ENCODE measurements at regions not wholly inside any gene's neighbourhood (a gene's known extent, or its start where the extent isn't known, plus 50 kb on each side); places are given as distances from the start of the nearest gene placed in this dataset.

GRCh38 chr9:29800821-29801220, 2227.5 kb upstream of the C9orf72 start (continued):
- no peak for TF ChIP-seq NR2F1 (conservative IDR thresholded peaks at IDR 0.05)

- Histone ChIP-seq H3K27me3 (replicated peaks in 1 of 2; ENCODE audit: control insufficient read depth in 2 of 2, insufficient read depth in 2 of 2, low read length in 1 of 2) (no peaks in the 10 kb centered on the region), H3K4me3 (no peak overlapping the region), H3K27ac (ENCODE audit: control insufficient read depth, insufficient read depth) (no peak overlapping the region), H3K4me2 (ENCODE audit: control insufficient read depth, insufficient read depth) (no peak overlapping the region), H3K79me2 (ENCODE audit: control insufficient read depth, insufficient read depth, low read length) (no peaks in the 10 kb centered on the region), H3K9ac (ENCODE audit: control insufficient read depth, insufficient read depth, low read length) (no peak overlapping the region), H3K36me3 (ENCODE audit: control insufficient read depth in 2 of 2, insufficient read depth in 2 of 2, low read length in 1 of 2) (no peaks in the 10 kb centered on the region), H4K20me1 (ENCODE audit: control insufficient read depth, insufficient read depth) (no peaks in the 10 kb centered on the region), H3K9me3 (replicated peaks; ENCODE audit: control insufficient read depth, insufficient read depth, low read length) (no peaks in the 10 kb centered on the region), H3K4me1 (ENCODE audit: control insufficient read depth, insufficient read depth, low read length) (no peaks in the 10 kb centered on the region), H2AFZ (ENCODE audit: control insufficient read depth, low read depth, low read length) (no peak overlapping the region)
- WGBS (ENCODE audit: insufficient coverage, insufficient replicate concordance, low lambda C conversion rate, missing lambda C conversion rate) = 35% methylated on average over 3 of the region's 3 CpGs
- intact Hi-C loops (cut with micrococcal nuclease; ENCODE audit: unreplicated experiment) = no loop called here
- ChIA-PET SMC1A (ENCODE audit: uncharacterized antibody, unreplicated experiment) (interaction anchor here (0.6 kb wide), 1 partner anchor 889 kb away, joined by 3 read pairs; no protein-coding TSS in a partner anchor), RAD21 (ENCODE audit: unreplicated experiment) (no interaction called here), POLR2A (no interaction called here), CTCF (interaction anchor here (0.6 kb wide), 1 partner anchor 11 kb away, joined by 3 read pairs; no protein-coding TSS in a partner anchor)
- in situ Hi-C loops (cut with MboI) = loop anchor here (10.0 kb wide), 1 partner anchor 58 kb away; no protein-coding TSS in a partner anchor
- DNase-seq (ENCODE audit: low read depth, low spot score) = no peak
- FAIRE-seq = no peak
- no peak for ATAC-seq
- no TSS peak for BruUV-seq (replicated peaks)
- no peak for TF ChIP-seq ZNF207 (IDR thresholded peaks at IDR 0.05; ENCODE audit: borderline replicate concordance)
- TF ChIP-seq NFXL1 (IDR thresholded peaks at IDR 0.05; ENCODE audit: borderline replicate concordance) = no peak
- TF ChIP-seq RAD51 (IDR thresholded peaks at IDR 0.05) = no peak
- TF ChIP-seq SPI1 (IDR thresholded peaks at IDR 0.05; ENCODE audit: borderline replicate concordance, insufficient read depth, low read depth, low read length) = no peak
- no peak for TF ChIP-seq NR2F1 (conservative IDR thresholded peaks at IDR 0.05)
- TF ChIP-seq ZZZ3 (IDR thresholded peaks at IDR 0.05; ENCODE audit: control insufficient read depth, insufficient read length, low read depth) = no peak
- TF ChIP-seq CTCF (IDR thresholded peaks at IDR 0.05 in 2 of 3, conservative IDR thresholded peaks at IDR 0.05 in 1 of 3; ENCODE audit: control insufficient read depth in 2 of 3, extremely low read depth in 1 of 3, insufficient read depth in 1 of 3, low read depth in 3 of 3, low read length in 3 of 3) = no peak
- TF ChIP-seq CHD1 (IDR thresholded peaks at IDR 0.05; ENCODE audit: low read depth, low read length) = no peak
- TF ChIP-seq ZNF24 (IDR thresholded peaks at IDR 0.05) = no peak
- no peak for TF ChIP-seq BACH1 (IDR thresholded peaks at IDR 0.05; ENCODE audit: borderline replicate concordance)
- no peak for TF ChIP-seq MYB (IDR thresholded peaks at IDR 0.05; ENCODE audit: borderline replicate concordance, low read depth, low read length)
Observed at GRCh38 chr9:29802454-29802853, 2229.2 kb upstream of the C9orf72 start.
